SHP77 (cell line): ENCODE measurements at regions not wholly inside any gene's neighbourhood (a gene's known extent, or its start where the extent isn't known, plus 50 kb on each side); places are given as distances from the start of the nearest gene placed in this dataset.

ENCODE experiments used
- DNase-seq, 2 experiments: peaks; one replicate each; lab custom pipeline; 2025; lab: John Stamatoyannopoulos, UW

- DNase-seq: no peak
Measured at GRCh38 chr6:138695193-138695592, 78.4 kb upstream of the CCDC28A start.

- no peak for DNase-seq
Measured at GRCh38 chr6:138714493-138714892, 59.1 kb upstream of the CCDC28A start.

DNA sequence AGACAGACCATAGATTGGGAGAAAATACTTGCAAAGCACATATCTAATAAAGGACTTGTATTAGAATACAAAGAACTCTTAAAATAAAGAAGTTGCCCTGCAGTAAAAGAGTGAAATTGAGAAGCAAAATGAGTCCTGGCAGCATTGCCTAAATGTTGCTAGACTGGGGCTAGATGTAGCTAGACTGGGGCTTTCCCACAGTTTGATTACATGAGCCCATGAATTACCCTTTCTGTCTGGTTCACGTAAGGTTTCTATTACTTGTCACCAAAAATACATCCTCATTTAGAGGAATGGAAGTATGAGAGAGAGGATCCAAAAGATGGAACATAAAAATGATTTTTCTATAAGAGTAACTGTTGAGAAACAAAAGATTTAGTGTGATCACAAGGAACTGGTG, 57.6 kb upstream of the CCDC28A start:
- DNase-seq: no peak

GRCh38 chr6:138716971-138717665, 56.5 kb upstream of the CCDC28A start:
- no peak for DNase-seq

GRCh38 chr6:138719011-138719635, 54.4 kb upstream of the CCDC28A start:
- DNase-seq: no peak

GRCh38 chr6:138719744-138720143, 53.8 kb upstream of the CCDC28A start:
- DNase-seq: no peak

GRCh38 chr6:138722425-138723371, 50.9 kb upstream of the CCDC28A start:
- no peak for DNase-seq
